ENCODE measurements at regions not wholly inside any gene's neighbourhood (a gene's known extent, or its start where the extent isn't known, plus 50 kb on each side); places are given as distances from the start of the nearest gene placed in this dataset.

- TF ChIP-seq CTCF (IDR thresholded peaks at IDR 0.05) (no peak), POLR2A (IDR thresholded peaks at IDR 0.05) (no peak)
These were observed 361.0 kb upstream of the NFE2L3 start for GRCh38 chr7:25790963-25791362.

All from adrenal gland (tissue), 5 donors.